Activated CD4-positive, alpha-beta T cell treated with anti-CD3 and anti-CD28 coated beads for 36 hours (primary cell): ENCODE measurements at regions not wholly inside any gene's neighbourhood (a gene's known extent, or its start where the extent isn't known, plus 50 kb on each side); places are given as distances from the start of the nearest gene placed in this dataset.
"Not testable (repeated sequence)": the region's sequence is repeated elsewhere in the genome, so short reads cannot be mapped to it uniquely, and the experiment has no call there.

ENCODE experiments used
- ATAC-seq: fragments of 200-7000 bp; cut with Tn5 transposase; one replicate; pipeline ENCODE4 v1.10.0; 2021; ENCODE audit warnings: mild to moderate bottlenecking, moderate library complexity
- CTCF ChIA-PET: fragments of 350-600 bp; sonication (Branson Sonifier 250); formaldehyde crosslinking; loops from one replicate; lab custom pipeline; 2021; ENCODE audit warnings: antibody characterized with exemption; lab: Charles Lee
- POLR2A ChIA-PET: fragments of 350-600 bp; sonication (Branson Sonifier 250); formaldehyde crosslinking; loops from one replicate; lab custom pipeline; 2021; ENCODE audit warnings: antibody characterized with exemption, inconsistent platforms; lab: Charles Lee
- DNase-seq: peaks from one replicate; pipeline ENCODE4 v3.0.0-alpha.2; 2020
- H3K27ac Mint-ChIP-seq: one replicate; pipeline ENCODE4 v1.8.0; 2021; ENCODE audit warnings: mixed read lengths
- H3K27me3 Mint-ChIP-seq: one replicate; pipeline ENCODE4 v1.8.0; 2021; ENCODE audit warnings: mixed read lengths
- H3K36me3 Mint-ChIP-seq: one replicate; pipeline ENCODE4 v1.8.0; 2021; ENCODE audit warnings: low read depth, mixed read lengths
- H3K4me1 Mint-ChIP-seq: one replicate; pipeline ENCODE4 v1.8.0; 2021; ENCODE audit warnings: mixed read lengths
- H3K4me3 Mint-ChIP-seq: one replicate; pipeline ENCODE4 v1.8.0; 2021; ENCODE audit warnings: mild to moderate bottlenecking, moderate library complexity, mixed read lengths
- H3K9me3 Mint-ChIP-seq: one replicate; pipeline ENCODE4 v1.8.0; 2021; ENCODE audit warnings: low read depth, mixed read lengths
- intact Hi-C, 2 experiments: fragments of 100-400 bp; cut with DNase I in 1 of 2; cut with micrococcal nuclease in 1 of 2; formaldehyde crosslinking; loops; one replicate each; pipeline versions ENCODE4 v1.14.2 to v1.15.1; 2022 to 2024; cut with DNase I, micrococcal nuclease

DNA sequence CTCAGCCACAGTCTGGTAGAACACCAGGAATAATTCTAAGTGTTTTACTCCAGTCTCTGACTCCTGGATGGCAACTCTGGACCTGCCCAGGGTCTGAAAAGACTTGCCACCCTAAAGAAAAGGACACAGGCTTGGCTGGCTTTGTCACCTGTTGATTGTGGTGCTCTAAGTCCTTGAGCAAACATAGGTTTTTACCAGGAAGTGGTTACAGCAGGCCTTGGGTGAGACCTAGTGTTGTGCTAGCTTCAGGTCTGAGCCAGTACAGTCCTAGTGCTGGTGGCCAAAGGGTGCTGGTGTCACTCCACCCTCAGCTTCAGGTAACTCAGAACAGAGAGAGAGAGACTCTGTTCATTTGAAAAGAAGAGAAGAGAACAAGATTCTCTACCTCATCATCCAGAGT, 1239.4 kb upstream of the CRIM1 start:
- DNase-seq (no peak), ATAC-seq (no peak)
- Mint-ChIP-seq H3K4me1 (no peaks in the 10 kb centered on the region), H3K27me3 (no peaks in the 10 kb centered on the region), H3K4me3 (no peak overlapping the region), H3K27ac (no peak overlapping the region), H3K36me3 (no peaks in the 10 kb centered on the region), H3K9me3 (peaks cover 13% of the 10 kb centered on the region)
- intact Hi-C loops = no loop called here
- ChIA-PET CTCF (no interaction called here), POLR2A (no interaction called here)

DNA sequence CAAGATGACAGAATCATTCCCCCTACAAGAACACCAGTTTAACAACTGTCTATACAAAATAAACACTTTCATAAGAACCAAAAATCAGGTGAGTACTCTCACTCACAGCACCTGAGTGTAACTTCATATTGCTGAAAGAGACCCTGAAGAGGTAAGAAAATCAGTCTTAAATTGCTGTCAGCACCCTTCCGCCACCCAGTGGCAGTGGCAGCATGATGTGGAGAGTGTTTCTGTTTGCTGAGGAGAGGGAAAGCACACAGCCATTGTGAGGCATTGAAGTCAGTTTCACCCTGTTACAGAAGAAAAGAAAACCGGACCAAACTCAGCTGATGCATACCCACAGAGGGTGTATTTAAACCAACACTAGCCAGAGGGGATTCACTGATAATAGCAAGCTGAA, 1240.8 kb upstream of the CRIM1 start:
- ChIA-PET CTCF (no interaction called here), POLR2A (no interaction called here)
- ATAC-seq = no peak
- H3K4me3 Mint-ChIP-seq = no peak overlapping the region
- intact Hi-C loops = no loop called here
- no peaks in the 10 kb centered on the region for H3K4me1 Mint-ChIP-seq
- DNase-seq = no peak
- H3K9me3 Mint-ChIP-seq = peaks cover 15% of the 10 kb centered on the region
- no peaks in the 10 kb centered on the region for H3K36me3 Mint-ChIP-seq
- H3K27me3 Mint-ChIP-seq = no peaks in the 10 kb centered on the region
- H3K27ac Mint-ChIP-seq = no peak overlapping the region

DNA sequence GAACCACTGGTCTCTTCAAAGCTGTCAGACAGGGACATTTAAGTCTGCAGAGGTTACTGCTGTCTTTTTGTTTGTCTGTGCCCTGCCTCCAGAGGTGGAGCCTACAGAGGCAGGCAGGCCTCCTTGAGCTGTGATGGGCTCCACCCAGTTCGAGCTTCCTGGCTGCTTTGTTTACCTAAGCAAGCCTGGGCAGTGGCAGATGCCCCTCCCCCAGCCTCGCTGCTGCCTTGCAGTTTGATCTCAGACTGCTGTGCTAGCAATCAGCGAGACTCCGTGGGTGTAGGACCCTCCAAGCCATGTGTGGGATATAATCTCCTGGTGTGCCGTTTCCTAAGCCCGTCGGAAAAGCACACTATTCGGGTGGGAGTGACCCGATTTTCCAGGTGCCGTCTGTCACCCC, 1243.2 kb upstream of the CRIM1 start:
- H3K4me3 Mint-ChIP-seq, POLR2A ChIA-PET, intact Hi-C loops, H3K4me1 Mint-ChIP-seq, H3K36me3 Mint-ChIP-seq, H3K9me3 Mint-ChIP-seq, H3K27ac Mint-ChIP-seq, H3K27me3 Mint-ChIP-seq, CTCF ChIA-PET, ATAC-seq, DNase-seq: not testable (repeated sequence)

DNA sequence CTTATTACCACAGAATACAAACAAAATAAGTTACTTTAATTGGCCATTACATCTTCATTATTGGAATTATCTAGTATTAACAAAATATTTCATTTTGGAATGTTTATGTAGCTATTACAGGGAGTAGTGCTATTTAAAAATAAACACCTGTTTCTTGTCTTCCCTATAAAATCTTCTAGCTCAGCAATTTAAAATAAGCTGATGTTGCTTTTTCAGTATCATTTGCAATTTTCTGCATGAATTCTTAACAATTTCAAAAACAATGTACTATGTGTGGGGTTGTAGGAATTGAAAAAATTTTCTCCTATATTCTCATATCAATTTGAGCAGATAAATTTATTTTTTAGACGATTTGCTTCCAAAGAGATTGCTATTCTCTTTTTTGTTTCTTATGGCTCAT, 1251.3 kb upstream of the CRIM1 start:
- DNase-seq (no peak), ATAC-seq (no peak)
- POLR2A ChIA-PET = no interaction called here
- Mint-ChIP-seq H3K4me1 (no peaks in the 10 kb centered on the region), H3K9me3 (peaks cover 5% of the 10 kb centered on the region), H3K4me3 (no peak overlapping the region), H3K36me3 (no peaks in the 10 kb centered on the region), H3K27me3 (no peaks in the 10 kb centered on the region), H3K27ac (no peak overlapping the region)
- intact Hi-C loops = no loop called here
- CTCF ChIA-PET = no interaction called here

- POLR2A ChIA-PET = no interaction called here
- no peak for DNase-seq
- H3K9me3 Mint-ChIP-seq = peaks cover 5% of the 10 kb centered on the region
- no peak for ATAC-seq
- H3K4me3 Mint-ChIP-seq = no peak overlapping the region
- H3K4me1 Mint-ChIP-seq = no peaks in the 10 kb centered on the region
- H3K27ac Mint-ChIP-seq = no peak overlapping the region
- no peaks in the 10 kb centered on the region for H3K36me3 Mint-ChIP-seq
- intact Hi-C loops = no loop called here
- CTCF ChIA-PET = no interaction called here
- H3K27me3 Mint-ChIP-seq = no peaks in the 10 kb centered on the region
Measured at GRCh38 chr2:35099342-35099741, 1256.2 kb upstream of the CRIM1 start.

GRCh38 chr2:35082072-35082471, 1273.5 kb upstream of the CRIM1 start:
- H3K27ac Mint-ChIP-seq = no peak overlapping the region
- CTCF ChIA-PET = no interaction called here
- POLR2A ChIA-PET = no interaction called here
- ATAC-seq = no peak
- H3K36me3 Mint-ChIP-seq = no peaks in the 10 kb centered on the region
- H3K4me1 Mint-ChIP-seq = no peaks in the 10 kb centered on the region
- DNase-seq = no peak
- H3K9me3 Mint-ChIP-seq = peaks cover 2% of the 10 kb centered on the region
- H3K4me3 Mint-ChIP-seq = no peak overlapping the region
- H3K27me3 Mint-ChIP-seq = no peaks in the 10 kb centered on the region
- intact Hi-C loops = no loop called here

- Mint-ChIP-seq H3K4me3 (no peak overlapping the region), H3K27me3 (no peaks in the 10 kb centered on the region), H3K27ac (no peak overlapping the region), H3K36me3 (no peaks in the 10 kb centered on the region), H3K4me1 (no peaks in the 10 kb centered on the region), H3K9me3 (peaks cover 4% of the 10 kb centered on the region)
- ChIA-PET POLR2A (no interaction called here), CTCF (no interaction called here)
- ATAC-seq = no peak
- DNase-seq = no peak
- intact Hi-C loops = no loop called here
Measured at GRCh38 chr2:35081622-35082015, 1274.0 kb upstream of the CRIM1 start.

GRCh38 chr2:35081001-35081621, 1274.5 kb upstream of the CRIM1 start:
- POLR2A ChIA-PET = no interaction called here
- CTCF ChIA-PET = no interaction called here
- DNase-seq = no peak
- Mint-ChIP-seq H3K4me3 (no peak overlapping the region), H3K27ac (no peak overlapping the region), H3K4me1 (no peaks in the 10 kb centered on the region), H3K9me3 (peaks cover 4% of the 10 kb centered on the region), H3K36me3 (no peaks in the 10 kb centered on the region), H3K27me3 (no peaks in the 10 kb centered on the region)
- ATAC-seq = no peak
- intact Hi-C loops = no loop called here

GRCh38 chr2:35080231-35080910, 1275.2 kb upstream of the CRIM1 start:
- intact Hi-C loops = no loop called here
- ChIA-PET POLR2A (no interaction called here), CTCF (no interaction called here)

DNA sequence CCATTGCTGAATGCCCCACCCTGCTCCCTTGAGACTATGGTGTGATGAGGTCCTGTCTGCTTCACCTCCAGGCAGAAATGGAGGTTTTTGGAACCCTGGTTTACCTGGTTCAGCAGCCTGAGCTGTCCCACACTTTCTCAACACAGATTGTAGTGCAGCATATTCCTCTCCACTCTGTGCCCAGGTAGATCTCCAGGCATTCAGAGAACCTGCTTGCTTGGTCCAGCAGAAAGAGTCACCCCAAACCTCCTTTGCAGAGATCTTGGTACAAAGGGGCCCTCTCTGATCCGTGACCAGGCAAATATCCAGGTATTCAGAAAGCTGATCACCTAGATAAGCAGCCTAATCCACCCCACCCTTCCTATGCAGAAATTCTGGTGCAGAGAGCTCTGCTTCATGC, 1288.2 kb upstream of the CRIM1 start:
- Mint-ChIP-seq H3K27me3 (no peaks in the 10 kb centered on the region), H3K9me3 (peaks cover 11% of the 10 kb centered on the region), H3K27ac (no peak overlapping the region), H3K36me3 (no peaks in the 10 kb centered on the region), H3K4me3 (no peak overlapping the region), H3K4me1 (no peaks in the 10 kb centered on the region)
- POLR2A ChIA-PET = no interaction called here
- CTCF ChIA-PET = interaction anchor here (0.7 kb wide), 1 partner anchor 1519 kb away, joined by 3 read pairs; no protein-coding TSS in a partner anchor
- intact Hi-C loops = no loop called here
- DNase-seq = no peak
- no peak for ATAC-seq

More at GRCh38 chr2:35080231-35080910, 1275.2 kb upstream of the CRIM1 start:
- no peaks in the 10 kb centered on the region for H3K4me1 Mint-ChIP-seq
- no peaks in the 10 kb centered on the region for H3K27me3 Mint-ChIP-seq
- no peak overlapping the region for H3K4me3 Mint-ChIP-seq
- DNase-seq (no peak), ATAC-seq (no peak)
- no peak overlapping the region for H3K27ac Mint-ChIP-seq
- H3K9me3 Mint-ChIP-seq = peaks cover 4% of the 10 kb centered on the region
- H3K36me3 Mint-ChIP-seq = no peaks in the 10 kb centered on the region

DNA sequence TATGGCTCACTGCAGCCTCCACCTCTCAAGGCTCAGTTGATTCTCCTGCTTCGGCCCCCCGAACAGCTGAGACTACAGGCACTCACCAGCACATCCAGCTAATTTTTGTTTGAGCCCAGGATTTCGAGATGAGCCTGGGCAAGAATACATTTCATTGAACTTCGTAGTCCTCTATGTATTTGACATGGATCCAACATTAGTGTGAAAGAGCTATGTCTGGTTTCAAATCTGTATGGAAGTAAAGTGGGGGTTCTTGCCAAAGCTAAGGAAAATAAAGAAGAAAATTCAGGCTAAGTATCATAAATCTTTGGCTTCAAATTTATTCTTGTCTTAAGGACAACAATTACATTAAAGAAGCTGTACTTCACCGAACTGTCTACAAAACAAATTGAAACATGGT, 1291.7 kb upstream of the CRIM1 start:
- Mint-ChIP-seq H3K9me3 (peaks cover 8% of the 10 kb centered on the region), H3K27ac (no peak overlapping the region), H3K4me1 (no peaks in the 10 kb centered on the region), H3K4me3 (no peak overlapping the region), H3K27me3 (no peaks in the 10 kb centered on the region), H3K36me3 (no peaks in the 10 kb centered on the region)
- CTCF ChIA-PET = no interaction called here
- ATAC-seq (no peak), DNase-seq (no peak)
- intact Hi-C loops = no loop called here
- POLR2A ChIA-PET = no interaction called here

- CTCF ChIA-PET = interaction anchor here (0.6 kb wide), 1 partner anchor 30 kb away, joined by 3 read pairs; no protein-coding TSS in a partner anchor
- no peaks in the 10 kb centered on the region for H3K4me1 Mint-ChIP-seq
- no peaks in the 10 kb centered on the region for H3K9me3 Mint-ChIP-seq
- POLR2A ChIA-PET = no interaction called here
- no peak overlapping the region for H3K4me3 Mint-ChIP-seq
- H3K36me3 Mint-ChIP-seq = no peaks in the 10 kb centered on the region
- ATAC-seq = no peak
- no peak overlapping the region for H3K27ac Mint-ChIP-seq
- DNase-seq = no peak
- intact Hi-C loops = no loop called here
- H3K27me3 Mint-ChIP-seq = no peaks in the 10 kb centered on the region
Measured at GRCh38 chr2:35035883-35036282, 1319.7 kb upstream of the CRIM1 start.
